ENCODE measurements at regions not wholly inside any gene's neighbourhood (a gene's known extent, or its start where the extent isn't known, plus 50 kb on each side); places are given as distances from the start of the nearest gene placed in this dataset.

GRCh38 chr2:238709325-238710025, 138.4 kb upstream of the TWIST2 start:
- H3K4me3 ChIP-seq (replicated peaks in 1 of 2; ENCODE audit: low read depth in 2 of 2, low read length in 2 of 2): no peak overlapping the region
- DNase-seq (ENCODE audit: low read depth in 2 of 2): peak in 1 of 2 donors; percentile 63
- TF ChIP-seq CTCF (IDR thresholded peaks at IDR 0.05; ENCODE audit: low read depth, low read length): no peak

GRCh38 chr2:238710032-238710735, 137.7 kb upstream of the TWIST2 start:
- no peak for TF ChIP-seq CTCF (IDR thresholded peaks at IDR 0.05; ENCODE audit: low read depth, low read length)
- DNase-seq (ENCODE audit: low read depth in 2 of 2): peak in 1 of 2 donors; percentile 32

GRCh38 chr2:238710787-238711186, 137.1 kb upstream of the TWIST2 start:
- TF ChIP-seq CTCF (IDR thresholded peaks at IDR 0.05; ENCODE audit: low read depth, low read length): no peak
- H3K4me3 ChIP-seq (replicated peaks in 1 of 2; ENCODE audit: low read depth in 2 of 2, low read length in 2 of 2): no peak overlapping the region
- no peak for DNase-seq (ENCODE audit: low read depth in 2 of 2)

More at GRCh38 chr2:238710032-238710735, 137.7 kb upstream of the TWIST2 start:
- H3K4me3 ChIP-seq (replicated peaks in 1 of 2; ENCODE audit: low read depth in 2 of 2, low read length in 2 of 2): no peak overlapping the region

GRCh38 chr2:238711346-238711745, 136.5 kb upstream of the TWIST2 start:
- H3K4me3 ChIP-seq (replicated peaks in 1 of 2; ENCODE audit: low read depth in 2 of 2, low read length in 2 of 2): no peak overlapping the region
- no peak for DNase-seq (ENCODE audit: low read depth in 2 of 2)
- no peak for TF ChIP-seq CTCF (IDR thresholded peaks at IDR 0.05; ENCODE audit: low read depth, low read length)

GRCh38 chr2:238712011-238712410, 135.9 kb upstream of the TWIST2 start:
- DNase-seq (ENCODE audit: low read depth in 2 of 2): no peak
- H3K4me3 ChIP-seq (replicated peaks in 1 of 2; ENCODE audit: low read depth in 2 of 2, low read length in 2 of 2): no peak overlapping the region
- no peak for TF ChIP-seq CTCF (IDR thresholded peaks at IDR 0.05; ENCODE audit: low read depth, low read length)

GRCh38 chr2:238713198-238713826, 134.6 kb upstream of the TWIST2 start:
- DNase-seq (ENCODE audit: low read depth in 2 of 2): no peak
- no peak overlapping the region for H3K4me3 ChIP-seq (replicated peaks in 1 of 2; ENCODE audit: low read depth in 2 of 2, low read length in 2 of 2)
- no peak for TF ChIP-seq CTCF (IDR thresholded peaks at IDR 0.05; ENCODE audit: low read depth, low read length)
